GM12873 (cell line): ENCODE measurements at regions not wholly inside any gene's neighbourhood (a gene's known extent, or its start where the extent isn't known, plus 50 kb on each side); places are given as distances from the start of the nearest gene placed in this dataset.

Source experiments
- TF ChIP-seq, protein P1 (sequence below): IDR thresholded peaks from 2 replicates; pipeline ENCODE4 v1.5.1; 2012; ENCODE audit warnings: low read depth, mild to moderate bottlenecking, moderate library complexity, low read length, control low read depth; ENCODE audit not compliant: insufficient read depth; ENCODE audit errors: missing control alignments

DNA sequence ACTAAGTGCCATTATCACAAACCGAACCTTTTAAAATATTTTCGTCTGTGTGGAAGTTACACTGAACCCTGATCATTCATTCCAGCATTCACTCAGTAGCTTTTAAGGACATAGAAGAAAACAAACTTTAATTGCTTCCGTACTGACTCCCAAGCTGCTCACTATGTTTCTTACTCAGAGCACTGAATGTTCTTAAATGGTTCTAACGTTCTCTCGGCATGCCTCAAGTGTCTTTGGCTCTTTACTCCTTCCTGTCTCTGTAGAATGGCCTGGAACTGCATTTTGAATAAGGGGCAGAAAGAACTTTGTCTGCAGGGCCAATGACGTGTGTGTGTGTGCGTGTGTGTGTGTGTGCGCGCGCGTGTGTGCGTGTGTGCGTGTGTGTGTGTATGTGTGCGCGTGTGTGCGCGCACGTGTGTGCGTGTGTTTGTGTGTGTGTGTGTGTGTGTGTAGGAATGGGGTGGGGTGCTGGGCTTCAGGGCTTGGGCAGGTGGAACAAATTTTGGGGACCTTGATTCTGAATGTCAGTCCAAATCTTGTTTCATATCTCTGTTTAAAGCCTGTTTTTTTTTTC is 50.5 kb upstream of the PAQR3 start:
- TF ChIP-seq, protein P1, sequence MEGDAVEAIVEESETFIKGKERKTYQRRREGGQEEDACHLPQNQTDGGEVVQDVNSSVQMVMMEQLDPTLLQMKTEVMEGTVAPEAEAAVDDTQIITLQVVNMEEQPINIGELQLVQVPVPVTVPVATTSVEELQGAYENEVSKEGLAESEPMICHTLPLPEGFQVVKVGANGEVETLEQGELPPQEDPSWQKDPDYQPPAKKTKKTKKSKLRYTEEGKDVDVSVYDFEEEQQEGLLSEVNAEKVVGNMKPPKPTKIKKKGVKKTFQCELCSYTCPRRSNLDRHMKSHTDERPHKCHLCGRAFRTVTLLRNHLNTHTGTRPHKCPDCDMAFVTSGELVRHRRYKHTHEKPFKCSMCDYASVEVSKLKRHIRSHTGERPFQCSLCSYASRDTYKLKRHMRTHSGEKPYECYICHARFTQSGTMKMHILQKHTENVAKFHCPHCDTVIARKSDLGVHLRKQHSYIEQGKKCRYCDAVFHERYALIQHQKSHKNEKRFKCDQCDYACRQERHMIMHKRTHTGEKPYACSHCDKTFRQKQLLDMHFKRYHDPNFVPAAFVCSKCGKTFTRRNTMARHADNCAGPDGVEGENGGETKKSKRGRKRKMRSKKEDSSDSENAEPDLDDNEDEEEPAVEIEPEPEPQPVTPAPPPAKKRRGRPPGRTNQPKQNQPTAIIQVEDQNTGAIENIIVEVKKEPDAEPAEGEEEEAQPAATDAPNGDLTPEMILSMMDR: no peak
